Hematopoietic multipotent progenitor cell treated with erythropoietin and hydrocortisone succinate and interleukin-3 and kit ligand, for 17 days (in vitro differentiated cells): ENCODE measurements at regions not wholly inside any gene's neighbourhood (a gene's known extent, or its start where the extent isn't known, plus 50 kb on each side); places are given as distances from the start of the nearest gene placed in this dataset.
"Not testable (repeated sequence)": the region's sequence is repeated elsewhere in the genome, so short reads cannot be mapped to it uniquely, and the experiment has no call there.

Experiments used
- DNase-seq: peaks from one replicate; pipeline ENCODE4 v3.0.0-alpha.2; 2015; ENCODE audit warnings: low spot score

GRCh38 chr5:145652700-145653099 is 182.4 kb downstream of the PRELID2 start:
- DNase-seq = not testable (repeated sequence)

GRCh38 chr5:145647137-145647536 is 188.0 kb downstream of the PRELID2 start:
- not testable (repeated sequence) for DNase-seq

- DNase-seq = not testable (repeated sequence)
These were observed 191.9 kb downstream of the PRELID2 start for GRCh38 chr5:145643214-145643613.

GRCh38 chr5:145637396-145637795 is 197.7 kb downstream of the PRELID2 start:
- no peak for DNase-seq

- DNase-seq = no peak
These were observed 198.8 kb downstream of the PRELID2 start for GRCh38 chr5:145636371-145636770.

GRCh38 chr5:145633474-145633873 is 201.7 kb downstream of the PRELID2 start:
- no peak for DNase-seq

GRCh38 chr5:145632701-145633100 is 202.4 kb downstream of the PRELID2 start:
- DNase-seq = no peak

- no peak for DNase-seq
These were observed 206.1 kb downstream of the PRELID2 start for GRCh38 chr5:145629047-145629446.

GRCh38 chr5:145628525-145628924 is 206.6 kb downstream of the PRELID2 start:
- no peak for DNase-seq

GRCh38 chr5:145619806-145620310 is 215.3 kb downstream of the PRELID2 start:
- no peak for DNase-seq

- not testable (repeated sequence) for DNase-seq
These were observed 218.4 kb downstream of the PRELID2 start for GRCh38 chr5:145616739-145617138.

GRCh38 chr5:145598983-145599382 is 236.2 kb downstream of the PRELID2 start:
- no peak for DNase-seq

- DNase-seq = no peak
These were observed 237.0 kb downstream of the PRELID2 start for GRCh38 chr5:145598184-145598583.

- no peak for DNase-seq
These were observed 243.6 kb downstream of the PRELID2 start for GRCh38 chr5:145591578-145591977.

GRCh38 chr5:145589063-145589462 is 246.1 kb downstream of the PRELID2 start:
- no peak for DNase-seq

GRCh38 chr5:145588558-145588957 is 246.6 kb downstream of the PRELID2 start:
- DNase-seq = no peak

GRCh38 chr5:145588113-145588512 is 247.0 kb downstream of the PRELID2 start:
- no peak for DNase-seq

GRCh38 chr5:145587710-145588109 is 247.4 kb downstream of the PRELID2 start:
- no peak for DNase-seq

- no peak for DNase-seq
These were observed 247.9 kb downstream of the PRELID2 start for GRCh38 chr5:145587308-145587672.

- DNase-seq = no peak
These were observed 248.4 kb downstream of the PRELID2 start for GRCh38 chr5:145586661-145587307.

- no peak for DNase-seq
These were observed 249.5 kb downstream of the PRELID2 start for GRCh38 chr5:145585443-145586148.

GRCh38 chr5:145579301-145579700 is 255.8 kb downstream of the PRELID2 start:
- DNase-seq = no peak

GRCh38 chr5:145574889-145575573 is 260.1 kb downstream of the PRELID2 start:
- DNase-seq = no peak
